H9 (cell line): ENCODE measurements at regions not wholly inside any gene's neighbourhood (a gene's known extent, or its start where the extent isn't known, plus 50 kb on each side); places are given as distances from the start of the nearest gene placed in this dataset.
A peak's percentile ranks its signal among the peaks of the same experiment; 100 is the strongest.

Experiments used
- DNase-seq: peaks from one replicate; pipeline ENCODE4 v3.0.0-alpha.2; 2017
- H2AFZ ChIP-seq: one replicate; pipeline ENCODE4 v1.6.1; 2013; ENCODE audit warnings: mild to moderate bottlenecking, low read length, control low read depth, moderate library complexity
- H2AK5ac ChIP-seq: 2 replicates; pipeline ENCODE4 v1.6.1; 2013; ENCODE audit warnings: low read length, control low read depth, mixed read lengths; ENCODE audit not compliant: insufficient read length
- H2BK120ac ChIP-seq: one replicate; pipeline ENCODE4 v1.6.1; 2013; ENCODE audit warnings: low read depth, mild to moderate bottlenecking, low read length, control low read depth, inconsistent platforms; ENCODE audit not compliant: poor library complexity, severe bottlenecking
- H2BK12ac ChIP-seq: 2 replicates; pipeline ENCODE4 v1.6.1; 2013; ENCODE audit warnings: low read length, control low read depth, mixed read lengths, low read depth; ENCODE audit not compliant: insufficient read length
- H2BK15ac ChIP-seq: 2 replicates; pipeline ENCODE4 v1.6.1; 2013; ENCODE audit warnings: low read depth, low read length, control low read depth
- H2BK20ac ChIP-seq: one replicate; pipeline ENCODE4 v1.6.1; 2013; ENCODE audit warnings: low read depth, mild to moderate bottlenecking, low read length, control low read depth, inconsistent platforms; ENCODE audit not compliant: poor library complexity, severe bottlenecking
- H2BK5ac ChIP-seq: 2 replicates; pipeline ENCODE4 v1.6.1; 2013; ENCODE audit warnings: low read length, control low read depth, mixed read lengths; ENCODE audit not compliant: insufficient read length
- H3K14ac ChIP-seq: 2 replicates; pipeline ENCODE4 v1.6.1; 2013; ENCODE audit warnings: low read length, control low read depth; ENCODE audit not compliant: insufficient read depth
- H3K18ac ChIP-seq: 2 replicates; pipeline ENCODE4 v1.6.1; 2013; ENCODE audit warnings: low read depth, mild to moderate bottlenecking, mixed read lengths, low read length, control low read depth; ENCODE audit not compliant: insufficient read length
- H3K23ac ChIP-seq: 2 replicates; pipeline ENCODE4 v1.6.1; 2013; ENCODE audit warnings: low read length, control low read depth, mixed read lengths, low read depth; ENCODE audit not compliant: insufficient read length
- H3K23me2 ChIP-seq: 2 replicates; pipeline ENCODE4 v1.6.1; 2013; ENCODE audit warnings: low read depth, mild to moderate bottlenecking, mixed read lengths, low read length, control low read depth; ENCODE audit not compliant: insufficient read length, poor library complexity, severe bottlenecking
- H3K27ac ChIP-seq: 2 replicates; pipeline ENCODE4 v1.5.1; 2013; ENCODE audit warnings: low read length, control low read depth, mixed read lengths, low read depth; ENCODE audit not compliant: insufficient read length
- H3K27me3 ChIP-seq: 2 replicates; pipeline ENCODE4 v1.6.1; 2013; ENCODE audit warnings: low read length, control low read depth, inconsistent platforms; ENCODE audit not compliant: insufficient read depth
- H3K4ac ChIP-seq: 2 replicates; pipeline ENCODE4 v1.6.1; 2013; ENCODE audit warnings: low read depth, mild to moderate bottlenecking, control low read depth, inconsistent platforms, low read length, moderate library complexity
- H3K4me1 ChIP-seq: 2 replicates; pipeline ENCODE4 v1.6.1; 2013; ENCODE audit warnings: low read length, control low read depth, inconsistent platforms; ENCODE audit not compliant: insufficient read depth
- H3K4me2 ChIP-seq: 2 replicates; pipeline ENCODE4 v1.6.1; 2013; ENCODE audit warnings: low read length, control low read depth, mixed read lengths; ENCODE audit not compliant: insufficient read length, insufficient read depth
- H3K56ac ChIP-seq: 2 replicates; pipeline ENCODE4 v1.6.1; 2013; ENCODE audit warnings: low read depth, mild to moderate bottlenecking, mixed read lengths, low read length, control low read depth; ENCODE audit not compliant: insufficient read length
- H3K79me1 ChIP-seq: 2 replicates; pipeline ENCODE4 v1.6.1; 2013; ENCODE audit warnings: low read depth, mild to moderate bottlenecking, moderate library complexity, low read length, control low read depth, inconsistent platforms; ENCODE audit not compliant: insufficient read depth, poor library complexity, severe bottlenecking
- H3K79me2 ChIP-seq: 2 replicates; pipeline ENCODE4 v1.6.1; 2013; ENCODE audit warnings: low read length, control low read depth, inconsistent platforms; ENCODE audit not compliant: insufficient read depth
- H3K9ac ChIP-seq: 2 replicates; pipeline ENCODE4 v1.6.1; 2013; ENCODE audit warnings: low read length, control low read depth, mixed read lengths; ENCODE audit not compliant: insufficient read length; ENCODE audit errors: extremely low read depth
- H3K9me3 ChIP-seq: one replicate; pipeline ENCODE4 v1.6.1; 2013; ENCODE audit warnings: low read depth, low read length, inconsistent platforms; ENCODE audit not compliant: control insufficient read depth
- H3T11ph ChIP-seq: one replicate; pipeline ENCODE4 v1.6.1; 2013; ENCODE audit warnings: mild to moderate bottlenecking, low read length, control low read depth, inconsistent platforms
- H4K20me1 ChIP-seq: one replicate; pipeline ENCODE4 v1.6.1; 2013; ENCODE audit not compliant: control insufficient read depth, insufficient read length, insufficient read depth
- H4K5ac ChIP-seq: 2 replicates; pipeline ENCODE4 v1.6.1; 2013; ENCODE audit warnings: low read depth, mild to moderate bottlenecking, mixed read lengths, low read length, control low read depth; ENCODE audit not compliant: insufficient read length
- H4K8ac ChIP-seq: replicated peaks from 2 replicates; pipeline ENCODE4 v1.6.1; 2013; ENCODE audit warnings: low read length, control low read depth, mixed read lengths, low read depth; ENCODE audit not compliant: insufficient read length
- H4K91ac ChIP-seq: 2 replicates; pipeline ENCODE4 v1.6.1; 2013; ENCODE audit warnings: low read depth, mild to moderate bottlenecking, moderate library complexity, mixed read lengths, low read length, control low read depth; ENCODE audit not compliant: insufficient read length
- H3K27ac Mint-ChIP-seq, 3 experiments: 2 replicates in 2 of 3; 3 replicates in 1 of 3; pipeline ENCODE4 v1.8.0; 2020 to 2021; ENCODE audit warnings: mixed read lengths in 3 of 3, mild to moderate bottlenecking in 1 of 3, moderate library complexity in 1 of 3
- H3K27me3 Mint-ChIP-seq: 2 replicates; pipeline ENCODE4 v1.8.0; 2021; ENCODE audit warnings: low read depth, mild to moderate bottlenecking, moderate library complexity, mixed read lengths
- H3K36me3 Mint-ChIP-seq, 3 experiments: 2 replicates in 2 of 3; 3 replicates in 1 of 3; pipeline ENCODE4 v1.8.0; 2020 to 2021; ENCODE audit warnings: low read depth in 3 of 3, mixed read lengths in 3 of 3; ENCODE audit not compliant: insufficient read depth in 1 of 3
- H3K4me1 Mint-ChIP-seq, 2 experiments: 2 replicates each; pipeline ENCODE4 v1.8.0; 2020; ENCODE audit warnings: mixed read lengths in 2 of 2
- H3K4me3 Mint-ChIP-seq, 2 experiments: 2 replicates in 1 of 2; 3 replicates in 1 of 2; pipeline ENCODE4 v1.8.0; 2020 to 2021; ENCODE audit warnings: mild to moderate bottlenecking in 2 of 2, mixed read lengths in 2 of 2, moderate library complexity in 1 of 2
- H3K9me3 Mint-ChIP-seq, 2 experiments: 2 replicates in 1 of 2; 3 replicates in 1 of 2; pipeline ENCODE4 v1.8.0; 2020; ENCODE audit warnings: mild to moderate bottlenecking in 2 of 2, mixed read lengths in 2 of 2, moderate library complexity in 1 of 2
- CTCF ChIP-seq: fragments of 200-600 bp; sonication (generic); conservative IDR thresholded peaks from 3 replicates; pipeline ENCODE4 v1.8.0; 2021; ENCODE audit warnings: antibody characterized with exemption, mild to moderate bottlenecking
- WGBS: extraction: QIAGEN DNeasy Blood & Tissue Kit; methylation state at CpG from one replicate; pipeline ENCODE4 v1.1.7; 2013; ENCODE audit warnings: missing lambda C conversion rate, low lambda C conversion rate, mixed read lengths; ENCODE audit not compliant: insufficient read length; ENCODE audit errors: extremely low coverage; 5-methylcytosine and 5-hydroxymethylcytosine counted together

- H3K4ac ChIP-seq: no peak overlapping the region
- H2BK12ac ChIP-seq: no peak overlapping the region
- H3K4me3 Mint-ChIP-seq: no peak overlapping the region
- H3K79me1 ChIP-seq: no peaks in the 10 kb centered on the region
- no peaks in the 10 kb centered on the region for H3K9me3 ChIP-seq
- H3K14ac ChIP-seq: no peak overlapping the region
- TF ChIP-seq CTCF: no peak
- peak overlapping the region; percentile 82 to 92 (median 88) for H3K27ac Mint-ChIP-seq
- H3K9me3 Mint-ChIP-seq: peaks cover 3 to 8% of the 10 kb centered on the region in 2 experiments; a peak in 4 of 5 replicates
- H2BK120ac ChIP-seq: no peak overlapping the region
- H3K4me1 ChIP-seq: peaks cover 10% of the 10 kb centered on the region; the same call in 1 of the 2 replicates
- H3K36me3 Mint-ChIP-seq: peaks cover 0 to 4% (median 0%) of the 10 kb centered on the region in 3 experiments; a peak in 4 of 7 replicates
- no peak overlapping the region for H3K23ac ChIP-seq
- no peak overlapping the region for H2AK5ac ChIP-seq
- H3K4me1 Mint-ChIP-seq: peaks cover 36 to 38% of the 10 kb centered on the region in 2 experiments
- H4K8ac ChIP-seq: no peak overlapping the region
- no peak overlapping the region for H2AFZ ChIP-seq
- no peaks in the 10 kb centered on the region for H3K27me3 ChIP-seq
- no peak overlapping the region for H3T11ph ChIP-seq
- no peak overlapping the region for H3K27ac ChIP-seq
- H4K20me1 ChIP-seq: no peaks in the 10 kb centered on the region
- H2BK5ac ChIP-seq: no peak overlapping the region
- H4K5ac ChIP-seq: no peak overlapping the region
- no peak overlapping the region for H2BK15ac ChIP-seq
- H3K56ac ChIP-seq: no peak overlapping the region
- no CpG with 5 or more reads among the region's 10 CpGs for WGBS
- H3K18ac ChIP-seq: no peak overlapping the region
- H3K9ac ChIP-seq: no peak overlapping the region
- no peaks in the 10 kb centered on the region for H3K27me3 Mint-ChIP-seq
- H3K23me2 ChIP-seq: no peaks in the 10 kb centered on the region
- H3K79me2 ChIP-seq: no peaks in the 10 kb centered on the region; the same call in 1 of the 2 replicates
- no peak overlapping the region for H2BK20ac ChIP-seq
- no peak overlapping the region for H4K91ac ChIP-seq
- H3K4me2 ChIP-seq: no peak overlapping the region
- DNase-seq: no peak
Measured at GRCh38 chr18:58807766-58808165, 56.9 kb upstream of the ZNF532 start.
